ENCODE measurements at regions not wholly inside any gene's neighbourhood (a gene's known extent, or its start where the extent isn't known, plus 50 kb on each side); places are given as distances from the start of the nearest gene placed in this dataset.

GRCh38 chr1:96049759-96050409 lies 671.7 kb upstream of the PTBP2 start:
- no peak for DNase-seq (ENCODE audit: low spot score)
- TF ChIP-seq CTCF (IDR thresholded peaks at IDR 0.05; ENCODE audit: extremely low read depth, missing control alignments), result no peak

GRCh38 chr1:96059276-96059675 lies 662.3 kb upstream of the PTBP2 start:
- TF ChIP-seq CTCF (IDR thresholded peaks at IDR 0.05; ENCODE audit: extremely low read depth, missing control alignments), result no peak
- no peak for DNase-seq (ENCODE audit: low spot score)

GRCh38 chr1:96059736-96060135 lies 661.8 kb upstream of the PTBP2 start:
- no peak for DNase-seq (ENCODE audit: low spot score)
- no peak for TF ChIP-seq CTCF (IDR thresholded peaks at IDR 0.05; ENCODE audit: extremely low read depth, missing control alignments)

DNA sequence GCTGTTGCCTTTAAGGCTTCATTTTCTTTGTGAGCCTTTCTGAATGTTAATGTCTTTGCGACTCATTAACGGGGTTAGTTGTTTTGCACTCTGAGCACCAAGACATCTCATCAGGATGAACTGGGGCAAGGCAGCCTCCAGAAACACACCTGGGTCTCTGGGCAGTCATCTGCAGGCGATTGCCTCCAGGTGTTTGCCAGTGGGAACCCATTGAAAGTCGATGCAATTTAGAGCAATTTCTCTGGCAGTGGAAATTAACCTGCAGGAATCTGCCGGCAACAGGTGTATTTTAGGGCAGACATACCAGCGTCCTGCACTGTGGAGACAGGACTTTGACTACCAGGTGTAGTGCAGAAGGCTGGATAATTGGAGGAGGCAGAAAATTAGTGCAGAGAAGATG lies 661.0 kb upstream of the PTBP2 start:
- no peak for DNase-seq (ENCODE audit: low spot score)
- no peak for TF ChIP-seq CTCF (IDR thresholded peaks at IDR 0.05; ENCODE audit: extremely low read depth, missing control alignments)

GRCh38 chr1:96072021-96072420 lies 649.6 kb upstream of the PTBP2 start:
- DNase-seq (ENCODE audit: low spot score), result no peak
- TF ChIP-seq CTCF (IDR thresholded peaks at IDR 0.05; ENCODE audit: extremely low read depth, missing control alignments), result no peak

GRCh38 chr1:96073100-96073499 lies 648.5 kb upstream of the PTBP2 start:
- no peak for TF ChIP-seq CTCF (IDR thresholded peaks at IDR 0.05; ENCODE audit: extremely low read depth, missing control alignments)
- DNase-seq (ENCODE audit: low spot score), result no peak

DNA sequence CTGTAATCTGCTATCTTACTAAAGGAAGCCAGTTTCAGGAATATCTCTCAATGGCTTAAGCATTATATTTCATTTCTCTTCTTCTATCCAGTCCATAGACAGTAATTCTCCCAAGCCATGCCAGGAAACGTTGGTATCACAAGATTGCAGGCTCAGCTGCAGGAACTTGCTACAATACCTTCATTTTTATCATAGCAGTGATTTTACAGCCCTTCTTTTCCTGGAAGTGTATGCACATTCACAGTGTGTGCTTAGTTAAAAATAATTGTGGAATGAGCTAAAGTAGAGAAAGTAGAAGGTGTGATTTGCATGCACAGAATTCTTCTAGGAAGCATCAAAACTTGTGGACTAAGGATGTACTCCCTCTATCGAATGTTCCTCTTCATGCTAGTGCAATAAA lies 647.2 kb upstream of the PTBP2 start:
- TF ChIP-seq CTCF (IDR thresholded peaks at IDR 0.05; ENCODE audit: extremely low read depth, missing control alignments), result no peak
- no peak for DNase-seq (ENCODE audit: low spot score)

All from GM20000 (cell line).